OCI-LY1 (cell line): ENCODE measurements at regions not wholly inside any gene's neighbourhood (a gene's known extent, or its start where the extent isn't known, plus 50 kb on each side); places are given as distances from the start of the nearest gene placed in this dataset.

Experiments
- EZH2 ChIP-seq: fragments of 200-600 bp; sonication (generic), shearing (Covaris generic); IDR thresholded peaks from 2 replicates; pipeline ENCODE4 v1.8.0; 2017; ENCODE audit warnings: borderline replicate concordance, mixed run types, mild to moderate bottlenecking, antibody characterized with exemption, low read length, moderate library complexity, mixed read lengths
- TF ChIP-seq, protein P1 (sequence below): fragments of 200-600 bp; sonication (generic), shearing (Covaris generic); IDR thresholded peaks from 2 replicates; pipeline ENCODE4 v1.5.1; 2017; ENCODE audit warnings: mild to moderate bottlenecking, antibody characterized with exemption, low read length, moderate library complexity, mixed read lengths

DNA sequence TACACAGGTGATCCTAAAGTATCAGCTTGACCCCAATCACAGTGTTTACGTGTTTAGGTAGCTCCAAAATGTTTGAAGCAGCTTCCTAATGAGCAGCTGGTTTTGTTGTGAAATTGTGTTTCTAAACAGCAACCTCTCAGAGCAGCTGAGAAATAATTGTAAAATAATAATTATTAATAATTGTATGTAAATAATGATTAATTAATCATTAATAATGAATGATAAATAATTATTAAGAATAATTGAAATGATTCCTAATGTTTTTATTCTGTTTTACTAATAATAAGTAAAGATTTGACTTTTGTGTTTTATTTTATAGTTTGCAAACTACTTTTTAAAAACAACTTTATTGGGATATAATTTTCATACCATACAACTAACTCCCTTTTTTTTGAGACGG, 182.2 kb downstream of the URB2 start:
- TF ChIP-seq, protein P1, sequence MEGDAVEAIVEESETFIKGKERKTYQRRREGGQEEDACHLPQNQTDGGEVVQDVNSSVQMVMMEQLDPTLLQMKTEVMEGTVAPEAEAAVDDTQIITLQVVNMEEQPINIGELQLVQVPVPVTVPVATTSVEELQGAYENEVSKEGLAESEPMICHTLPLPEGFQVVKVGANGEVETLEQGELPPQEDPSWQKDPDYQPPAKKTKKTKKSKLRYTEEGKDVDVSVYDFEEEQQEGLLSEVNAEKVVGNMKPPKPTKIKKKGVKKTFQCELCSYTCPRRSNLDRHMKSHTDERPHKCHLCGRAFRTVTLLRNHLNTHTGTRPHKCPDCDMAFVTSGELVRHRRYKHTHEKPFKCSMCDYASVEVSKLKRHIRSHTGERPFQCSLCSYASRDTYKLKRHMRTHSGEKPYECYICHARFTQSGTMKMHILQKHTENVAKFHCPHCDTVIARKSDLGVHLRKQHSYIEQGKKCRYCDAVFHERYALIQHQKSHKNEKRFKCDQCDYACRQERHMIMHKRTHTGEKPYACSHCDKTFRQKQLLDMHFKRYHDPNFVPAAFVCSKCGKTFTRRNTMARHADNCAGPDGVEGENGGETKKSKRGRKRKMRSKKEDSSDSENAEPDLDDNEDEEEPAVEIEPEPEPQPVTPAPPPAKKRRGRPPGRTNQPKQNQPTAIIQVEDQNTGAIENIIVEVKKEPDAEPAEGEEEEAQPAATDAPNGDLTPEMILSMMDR = no peak
- TF ChIP-seq EZH2 = no peak
